ENCODE measurements at regions not wholly inside any gene's neighbourhood (a gene's known extent, or its start where the extent isn't known, plus 50 kb on each side); places are given as distances from the start of the nearest gene placed in this dataset.

GRCh38 chr14:30330033-30330432 is 228.9 kb upstream of the G2E3 start:
- TF ChIP-seq CTCF (IDR thresholded peaks at IDR 0.05): no peak
- no peak for TF ChIP-seq EZH2phosphoT487 (IDR thresholded peaks at IDR 0.05)

Data from neural progenitor cell (in vitro differentiated cells).